Trophoblast cell (in vitro differentiated cells and primary cell): ENCODE measurements at regions not wholly inside any gene's neighbourhood (a gene's known extent, or its start where the extent isn't known, plus 50 kb on each side); places are given as distances from the start of the nearest gene placed in this dataset.
"Not testable (repeated sequence)": the region's sequence is repeated elsewhere in the genome, so short reads cannot be mapped to it uniquely, and the experiment has no call there.

ENCODE experiments used
- DNase-seq, 2 donors: peaks; one replicate each; pipeline ENCODE4 v3.0.0-alpha.2; 2016
- H2AFZ ChIP-seq: 2 replicates; pipeline ENCODE4 v1.6.1; 2013; ENCODE audit warnings: low read length, moderate library complexity, mild to moderate bottlenecking; ENCODE audit not compliant: insufficient read depth, poor library complexity
- H2AK5ac ChIP-seq: 2 replicates; pipeline ENCODE4 v1.6.1; 2013; ENCODE audit warnings: mild to moderate bottlenecking, low read length
- H2BK120ac ChIP-seq: 2 replicates; pipeline ENCODE4 v1.6.1; 2013; ENCODE audit warnings: low read length, mild to moderate bottlenecking, moderate library complexity; ENCODE audit not compliant: insufficient read depth, poor library complexity
- H2BK12ac ChIP-seq: 2 replicates; pipeline ENCODE4 v1.6.1; 2013; ENCODE audit warnings: mild to moderate bottlenecking, low read length, moderate library complexity
- H2BK5ac ChIP-seq: 2 replicates; pipeline ENCODE4 v1.6.1; 2013; ENCODE audit warnings: low read length, low read depth, moderate library complexity, mild to moderate bottlenecking; ENCODE audit not compliant: poor library complexity
- H3K14ac ChIP-seq: 2 replicates; pipeline ENCODE4 v1.6.1; 2013; ENCODE audit warnings: mild to moderate bottlenecking, low read length
- H3K18ac ChIP-seq: 2 replicates; pipeline ENCODE4 v1.6.1; 2013; ENCODE audit warnings: mild to moderate bottlenecking, low read length
- H3K23ac ChIP-seq: 2 replicates; pipeline ENCODE4 v1.6.1; 2013; ENCODE audit warnings: low read length
- H3K27ac ChIP-seq: 2 replicates; pipeline ENCODE4 v1.5.1; 2013; ENCODE audit warnings: low read depth, mild to moderate bottlenecking, inconsistent platforms, low read length, moderate library complexity
- H3K27me3 ChIP-seq: 2 replicates; pipeline ENCODE4 v1.6.1; 2013; ENCODE audit warnings: inconsistent platforms, mild to moderate bottlenecking, low read length, moderate library complexity; ENCODE audit not compliant: insufficient read depth
- H3K36me3 ChIP-seq, 2 experiments: 1 replicate in 1 of 2; 2 replicates in 1 of 2; pipeline ENCODE4 v1.6.1; 2013; ENCODE audit warnings: low read length in 2 of 2, mild to moderate bottlenecking in 2 of 2, moderate library complexity in 1 of 2; ENCODE audit not compliant: insufficient read depth in 2 of 2, control insufficient read depth in 1 of 2
- H3K4ac ChIP-seq: 2 replicates; pipeline ENCODE4 v1.6.1; 2013; ENCODE audit warnings: low read depth, mild to moderate bottlenecking, low read length, moderate library complexity
- H3K4me1 ChIP-seq, 2 experiments: 1 replicate in 1 of 2; 2 replicates in 1 of 2; pipeline ENCODE4 v1.6.1; 2013; ENCODE audit warnings: low read length in 2 of 2, mild to moderate bottlenecking in 2 of 2, moderate library complexity in 1 of 2; ENCODE audit not compliant: insufficient read depth in 2 of 2, control insufficient read depth in 1 of 2
- H3K4me2 ChIP-seq: 2 replicates; pipeline ENCODE4 v1.6.1; 2013; ENCODE audit warnings: inconsistent platforms, mild to moderate bottlenecking, low read length, moderate library complexity
- H3K4me3 ChIP-seq: 2 replicates; pipeline ENCODE4 v1.5.1; 2013; ENCODE audit warnings: mild to moderate bottlenecking, low read depth, low read length, inconsistent platforms
- H3K79me1 ChIP-seq: one replicate; pipeline ENCODE4 v1.6.1; 2013; ENCODE audit warnings: low read length
- H3K79me2 ChIP-seq: 2 replicates; pipeline ENCODE4 v1.6.1; 2013; ENCODE audit warnings: low read length, mild to moderate bottlenecking; ENCODE audit not compliant: control insufficient read depth, insufficient read depth, poor library complexity
- H3K9ac ChIP-seq: 2 replicates; pipeline ENCODE4 v1.6.1; 2013; ENCODE audit warnings: mild to moderate bottlenecking, low read length
- H3K9me3 ChIP-seq: 2 replicates; pipeline ENCODE4 v1.6.1; 2013; ENCODE audit warnings: low read depth, mild to moderate bottlenecking, control low read depth, inconsistent platforms, low read length; ENCODE audit not compliant: insufficient read depth
- H4K12ac ChIP-seq: 2 replicates; pipeline ENCODE4 v1.6.1; 2013; ENCODE audit warnings: low read depth, mild to moderate bottlenecking, low read length, moderate library complexity
- H4K8ac ChIP-seq: 2 replicates; pipeline ENCODE4 v1.6.1; 2013; ENCODE audit warnings: low read depth, mild to moderate bottlenecking, low read length, moderate library complexity
- H4K91ac ChIP-seq: one replicate; pipeline ENCODE4 v1.6.1; 2013; ENCODE audit warnings: low read depth, mild to moderate bottlenecking, low read length, moderate library complexity
- WGBS: extraction: QIAGEN DNeasy Blood & Tissue Kit; methylation state at CpG from one replicate; pipeline ENCODE4 v1.1.7; 2013; ENCODE audit warnings: missing lambda C conversion rate; ENCODE audit not compliant: insufficient read length, insufficient coverage; ENCODE audit errors: extremely low coverage; 5-methylcytosine and 5-hydroxymethylcytosine counted together

DNA sequence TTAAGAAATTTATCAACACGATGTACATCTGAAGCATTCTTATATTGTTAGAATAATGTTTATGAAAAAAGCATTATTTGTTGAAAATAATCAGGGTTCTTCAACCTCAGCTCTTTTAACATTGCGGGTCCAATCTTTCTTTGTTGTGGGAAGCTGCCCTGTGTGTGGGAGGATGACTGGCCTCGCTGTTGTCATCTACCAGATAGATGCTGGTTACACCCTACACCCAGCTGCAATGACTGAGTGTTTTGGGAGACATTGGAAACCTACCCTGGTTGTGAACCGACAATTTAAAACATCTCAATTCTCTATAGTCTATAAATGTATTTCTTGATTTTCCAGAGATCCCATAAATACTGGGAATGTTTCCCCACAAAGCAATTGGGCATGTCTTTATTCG, 794.2 kb upstream of the CDH10 start:
- no peak overlapping the region for H4K91ac ChIP-seq
- no peak overlapping the region for H4K8ac ChIP-seq
- peak overlapping the region; percentile 81 for H3K4ac ChIP-seq
- H3K4me3 ChIP-seq: no peak overlapping the region
- H3K79me2 ChIP-seq: peaks cover 3% of the 10 kb centered on the region
- no peak overlapping the region for H3K14ac ChIP-seq
- no peaks in the 10 kb centered on the region for H3K79me1 ChIP-seq
- H3K4me2 ChIP-seq: no peak overlapping the region
- no peak overlapping the region for H3K18ac ChIP-seq
- no peaks in the 10 kb centered on the region for H3K36me3 ChIP-seq
- H2BK120ac ChIP-seq: no peak overlapping the region
- no peak for DNase-seq
- no peak overlapping the region for H2AFZ ChIP-seq
- H3K4me1 ChIP-seq: no peaks in the 10 kb centered on the region
- H4K12ac ChIP-seq: no peak overlapping the region
- H2BK12ac ChIP-seq: no peak overlapping the region
- no peaks in the 10 kb centered on the region for H3K9me3 ChIP-seq
- no peak overlapping the region for H3K27ac ChIP-seq
- no peak overlapping the region for H3K23ac ChIP-seq
- WGBS: no CpG with 5 or more reads among the region's 5 CpGs
- no peak overlapping the region for H2BK5ac ChIP-seq
- no peak overlapping the region for H3K9ac ChIP-seq
- no peaks in the 10 kb centered on the region for H3K27me3 ChIP-seq
- no peak overlapping the region for H2AK5ac ChIP-seq

DNA sequence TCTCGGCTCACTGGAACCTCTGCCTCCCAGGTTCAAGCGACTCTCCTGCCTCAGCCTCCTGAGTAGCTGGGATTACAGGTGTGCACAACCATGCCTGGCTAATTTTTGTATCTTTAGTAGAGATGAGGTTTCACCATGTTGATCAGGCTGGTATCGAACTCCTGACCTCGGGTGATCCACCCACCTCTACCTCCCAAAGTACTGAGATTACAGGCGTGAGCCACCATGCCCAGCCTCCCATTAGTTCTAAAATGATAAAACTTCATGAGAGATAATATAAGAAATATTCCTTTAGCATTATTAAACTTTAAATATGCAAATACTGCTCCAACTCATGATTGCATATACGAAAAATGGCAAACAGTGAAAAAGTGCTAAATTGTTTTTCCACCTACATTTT, 793.6 kb upstream of the CDH10 start:
- not testable (repeated sequence) for H2AFZ ChIP-seq, DNase-seq, H3K79me2 ChIP-seq, H3K36me3 ChIP-seq, H4K91ac ChIP-seq, H3K23ac ChIP-seq, H3K27me3 ChIP-seq, H4K12ac ChIP-seq, H3K4me3 ChIP-seq, H4K8ac ChIP-seq, H2AK5ac ChIP-seq, H2BK5ac ChIP-seq, H3K9ac ChIP-seq, H3K18ac ChIP-seq, H3K4me2 ChIP-seq, H3K9me3 ChIP-seq, H3K4me1 ChIP-seq, H2BK12ac ChIP-seq, H3K79me1 ChIP-seq, H3K4ac ChIP-seq, H2BK120ac ChIP-seq, H3K27ac ChIP-seq, H3K14ac ChIP-seq
- no CpG with 5 or more reads among the region's 6 CpGs for WGBS

DNA sequence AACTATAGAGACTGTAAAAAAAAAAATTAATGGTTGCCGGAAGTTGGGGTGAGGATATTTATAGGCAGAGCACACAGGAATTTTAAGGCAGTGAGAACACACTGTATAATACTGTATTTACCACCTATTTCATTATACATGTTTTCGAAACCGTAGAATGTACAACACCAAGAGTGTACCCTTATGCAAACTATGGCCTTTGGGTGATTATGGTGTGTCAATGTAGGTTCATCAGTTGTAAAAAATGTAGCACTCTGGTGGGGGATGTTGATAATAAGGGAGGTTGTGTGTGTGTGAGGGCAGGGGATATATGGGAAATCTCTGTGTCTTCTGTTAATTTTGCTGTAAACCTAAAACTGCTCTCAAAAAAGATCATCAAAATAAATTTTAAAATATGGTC, 791.7 kb upstream of the CDH10 start:
- Histone ChIP-seq H3K36me3 (peaks cover 0 to 2% of the 10 kb centered on the region in 2 experiments), H3K23ac (no peak overlapping the region), H3K79me2 (no peaks in the 10 kb centered on the region), H3K27ac (no peak overlapping the region), H3K4ac (no peak overlapping the region), H2BK12ac (no peak overlapping the region), H2AFZ (no peak overlapping the region), H4K8ac (no peak overlapping the region), H3K4me3 (no peak overlapping the region), H3K4me1 (no peaks in the 10 kb centered on the region), H3K27me3 (no peaks in the 10 kb centered on the region), H3K9me3 (no peaks in the 10 kb centered on the region), H3K4me2 (no peak overlapping the region), H3K9ac (no peak overlapping the region), H3K18ac (no peak overlapping the region), H3K79me1 (no peaks in the 10 kb centered on the region), H4K91ac (no peak overlapping the region), H2BK5ac (no peak overlapping the region), H2BK120ac (no peak overlapping the region), H2AK5ac (no peak overlapping the region), H4K12ac (no peak overlapping the region), H3K14ac (no peak overlapping the region)
- no CpG with 5 or more reads among the region's 3 CpGs for WGBS
- DNase-seq: no peak

DNA sequence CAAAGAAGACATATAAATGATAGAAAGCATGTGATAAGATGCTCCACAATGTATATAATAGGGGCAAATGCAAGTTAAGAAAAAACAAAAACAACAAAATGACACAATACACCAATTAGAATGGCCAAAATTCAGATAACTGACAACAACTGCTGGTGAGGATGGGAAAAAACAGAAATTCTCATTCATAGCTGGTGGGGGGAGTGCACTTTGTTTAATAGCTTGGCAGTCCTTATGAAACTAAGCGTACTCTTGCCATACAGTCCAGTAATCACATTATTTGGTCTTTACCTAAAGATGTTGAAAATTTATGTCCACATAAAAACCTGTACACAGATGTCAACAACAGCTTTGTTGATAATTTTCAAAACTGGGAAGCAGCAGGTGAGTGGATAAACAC, 791.1 kb upstream of the CDH10 start:
- Histone ChIP-seq H3K14ac (no peak overlapping the region), H3K27ac (no peak overlapping the region), H3K4me1 (no peaks in the 10 kb centered on the region), H3K4me2 (no peak overlapping the region), H3K18ac (no peak overlapping the region), H4K8ac (no peak overlapping the region), H2BK120ac (no peak overlapping the region), H3K27me3 (no peaks in the 10 kb centered on the region), H3K4ac (no peak overlapping the region), H3K9me3 (no peaks in the 10 kb centered on the region), H3K79me1 (no peaks in the 10 kb centered on the region), H4K12ac (no peak overlapping the region), H3K23ac (no peak overlapping the region), H2BK12ac (no peak overlapping the region), H2BK5ac (no peak overlapping the region), H3K4me3 (no peak overlapping the region), H3K36me3 (peaks cover 0 to 2% of the 10 kb centered on the region in 2 experiments), H3K9ac (no peak overlapping the region), H3K79me2 (no peaks in the 10 kb centered on the region), H2AFZ (no peak overlapping the region), H2AK5ac (no peak overlapping the region), H4K91ac (no peak overlapping the region)
- WGBS: no CpG with 5 or more reads among the region's 1 CpG
- no peak for DNase-seq
